ENCODE measurements at regions not wholly inside any gene's neighbourhood (a gene's known extent, or its start where the extent isn't known, plus 50 kb on each side); places are given as distances from the start of the nearest gene placed in this dataset.

- DNase-seq (ENCODE audit: low spot score): no peak
These were observed 54.5 kb upstream of the DCTD start for GRCh38 chr4:182971702-182972101.

GRCh38 chr4:182969651-182970279, 52.6 kb upstream of the DCTD start:
- DNase-seq (ENCODE audit: low spot score): peak; percentile 37

GRCh38 chr4:182968917-182969650, 51.9 kb upstream of the DCTD start:
- DNase-seq (ENCODE audit: low spot score): no peak

- DNase-seq (ENCODE audit: low spot score): no peak
These were observed 50.2 kb upstream of the DCTD start for GRCh38 chr4:182967403-182967802.

All from LoVo (cell line).